ENCODE measurements at regions not wholly inside any gene's neighbourhood (a gene's known extent, or its start where the extent isn't known, plus 50 kb on each side); places are given as distances from the start of the nearest gene placed in this dataset.
"Not testable (repeated sequence)": the region's sequence is repeated elsewhere in the genome, so short reads cannot be mapped to it uniquely, and the experiment has no call there.

- DNase-seq: no peak
These were observed 329.0 kb upstream of the TMTC4 start for GRCh38 chr13:101003566-101003965.

GRCh38 chr13:100989392-100989791 is 314.8 kb upstream of the TMTC4 start:
- no peak for DNase-seq

- DNase-seq: no peak
These were observed 314.3 kb upstream of the TMTC4 start for GRCh38 chr13:100988921-100989320.

GRCh38 chr13:100987948-100988347 is 313.4 kb upstream of the TMTC4 start:
- DNase-seq: peak; percentile 47

GRCh38 chr13:100986571-100986970 is 312.0 kb upstream of the TMTC4 start:
- no peak for DNase-seq

- DNase-seq: no peak
These were observed 309.6 kb upstream of the TMTC4 start for GRCh38 chr13:100984085-100984705.

GRCh38 chr13:100983111-100983510 is 308.5 kb upstream of the TMTC4 start:
- DNase-seq: peak; percentile 4

GRCh38 chr13:100980171-100980570 is 305.6 kb upstream of the TMTC4 start:
- DNase-seq: peak; percentile 11

- DNase-seq: no peak
These were observed 303.2 kb upstream of the TMTC4 start for GRCh38 chr13:100977841-100978240.

GRCh38 chr13:100976993-100977392 is 302.4 kb upstream of the TMTC4 start:
- peak; percentile 17 for DNase-seq

GRCh38 chr13:100975666-100976065 is 301.1 kb upstream of the TMTC4 start:
- not testable (repeated sequence) for DNase-seq

- DNase-seq: no peak
These were observed 288.0 kb upstream of the TMTC4 start for GRCh38 chr13:100962585-100962984.

- DNase-seq: no peak
These were observed 286.6 kb upstream of the TMTC4 start for GRCh38 chr13:100961186-100961585.

- DNase-seq: no peak
These were observed 284.2 kb upstream of the TMTC4 start for GRCh38 chr13:100958831-100959230.

GRCh38 chr13:100957741-100958140 is 283.1 kb upstream of the TMTC4 start:
- DNase-seq: no peak

GRCh38 chr13:100954430-100955305 is 280.1 kb upstream of the TMTC4 start:
- peak; percentile 25 for DNase-seq

- no peak for DNase-seq
These were observed 276.4 kb upstream of the TMTC4 start for GRCh38 chr13:100951016-100951415.

- DNase-seq: not testable (repeated sequence)
These were observed 274.3 kb upstream of the TMTC4 start for GRCh38 chr13:100948937-100949336.

- DNase-seq: no peak
These were observed 272.0 kb upstream of the TMTC4 start for GRCh38 chr13:100946588-100946987.

- no peak for DNase-seq
These were observed 270.3 kb upstream of the TMTC4 start for GRCh38 chr13:100944791-100945345.

- no peak for DNase-seq
These were observed 268.1 kb upstream of the TMTC4 start for GRCh38 chr13:100942742-100943141.

- DNase-seq: peak; percentile 1
These were observed 267.1 kb upstream of the TMTC4 start for GRCh38 chr13:100941377-100942368.

GRCh38 chr13:100940658-100941057 is 266.1 kb upstream of the TMTC4 start:
- DNase-seq: no peak

All from fibroblast of upper back skin (primary cell).